Endothelial cell of umbilical vein (primary cell): ENCODE measurements at regions not wholly inside any gene's neighbourhood (a gene's known extent, or its start where the extent isn't known, plus 50 kb on each side); places are given as distances from the start of the nearest gene placed in this dataset.

Experiments
- BruUV-seq: library from RNA; stranded (reverse); fragments of 400-500 nt; replicated peaks from 2 replicates; lab custom pipeline; 2021; lab: Mats Ljungman, UMichigan
- CTCF ChIA-PET: fragments of 300-600, 350-600 bp; sonication (Branson Sonifier 250); formaldehyde crosslinking; loops from one replicate; lab custom pipeline; 2021; ENCODE audit warnings: antibody characterized with exemption, inconsistent platforms; lab: Charles Lee
- POLR2A ChIA-PET: fragments of 300-600, 350-600 bp; sonication (Branson Sonifier 250); formaldehyde crosslinking; loops from one replicate; lab custom pipeline; 2021; ENCODE audit warnings: antibody characterized with exemption, inconsistent platforms; lab: Charles Lee
- DNase-seq: peaks from one replicate; pipeline ENCODE4 v3.0.0-alpha.2; 2011; ENCODE audit warnings: low read depth, low spot score
- FAIRE-seq: peaks from 2 replicates; lab custom pipeline; 2011; peaks lifted over from hg19 to GRCh38; lab: Jason Lieb, UNC
- H2AFZ ChIP-seq: 2 replicates; pipeline ENCODE4 v1.6.0; 2012; ENCODE audit warnings: low read depth, low read length, control low read depth, inconsistent platforms
- H3K27ac ChIP-seq: 2 replicates; pipeline ENCODE4 v1.5.1; 2011; ENCODE audit warnings: low read depth, mild to moderate bottlenecking, control low read depth, low read length, moderate library complexity; ENCODE audit not compliant: insufficient read depth
- H3K27me3 ChIP-seq, 2 experiments: 2 replicates each; pipeline versions ENCODE4 v1.6.0 to v1.6.1; 2011; ENCODE audit warnings: low read length in 2 of 2, mixed read lengths in 1 of 2; ENCODE audit not compliant: control insufficient read depth in 2 of 2, insufficient read depth in 2 of 2
- H3K36me3 ChIP-seq, 2 experiments: 2 replicates in 1 of 2; 3 replicates in 1 of 2; pipeline ENCODE4 v1.5.1; 2011; ENCODE audit warnings: low read length in 2 of 2, mild to moderate bottlenecking in 1 of 2, moderate library complexity in 1 of 2; ENCODE audit not compliant: control insufficient read depth in 2 of 2, insufficient read depth in 2 of 2; ENCODE audit errors: extremely low read depth in 1 of 2
- H3K4me1 ChIP-seq: 3 replicates; pipeline ENCODE4 v1.5.1; 2011; ENCODE audit warnings: mild to moderate bottlenecking, low read length; ENCODE audit not compliant: control insufficient read depth, insufficient read depth; ENCODE audit errors: extremely low read depth
- H3K4me2 ChIP-seq: 2 replicates; pipeline ENCODE4 v1.6.1; 2011; ENCODE audit warnings: low read length, control low read depth, mixed read lengths; ENCODE audit not compliant: insufficient read depth
- H3K4me3 ChIP-seq, 3 experiments: fragments of 200-600 bp in 1 of 3; sonication (generic), shearing (Covaris generic) in 1 of 3; replicated peaks in 1 of 3; 2 replicates each; pipeline ENCODE4 v1.5.1; 2011 to 2016; ENCODE audit warnings: control low read depth in 3 of 3, low read length in 3 of 3, mild to moderate bottlenecking in 2 of 3, inconsistent platforms in 1 of 3, low read depth in 1 of 3, moderate library complexity in 1 of 3; ENCODE audit not compliant: insufficient read depth in 1 of 3
- H3K79me2 ChIP-seq: 2 replicates; pipeline ENCODE4 v1.6.0; 2012; ENCODE audit warnings: low read length, inconsistent platforms; ENCODE audit not compliant: control insufficient read depth, insufficient read depth
- H3K9ac ChIP-seq: replicated peaks from 2 replicates; pipeline ENCODE3; 2011; ENCODE audit warnings: low read length, control low read depth; ENCODE audit not compliant: insufficient read depth; ENCODE audit errors: extremely low read depth
- H3K9me1 ChIP-seq: replicated peaks from 3 replicates; pipeline ENCODE4 v1.6.0; 2011; ENCODE audit warnings: mild to moderate bottlenecking, low read length; ENCODE audit not compliant: control insufficient read depth, insufficient read depth; ENCODE audit errors: extremely low read depth
- H3K9me3 ChIP-seq: replicated peaks from 2 replicates; pipeline ENCODE4 v1.5.1; 2012; ENCODE audit warnings: low read length, inconsistent platforms; ENCODE audit not compliant: control insufficient read depth, insufficient read depth
- H4K20me1 ChIP-seq: replicated peaks from 2 replicates; pipeline ENCODE3; 2011; ENCODE audit warnings: mild to moderate bottlenecking, low read length; ENCODE audit not compliant: control insufficient read depth, insufficient read depth; ENCODE audit errors: extremely low read depth
- EZH2 ChIP-seq: IDR thresholded peaks from 2 replicates; pipeline ENCODE4 v1.6.1; 2012; ENCODE audit warnings: borderline replicate concordance, low read depth, mild to moderate bottlenecking, moderate library complexity, low read length, inconsistent platforms; ENCODE audit not compliant: severe bottlenecking
- FOS ChIP-seq: IDR thresholded peaks from 2 replicates; pipeline ENCODE4 v1.6.1; 2011; ENCODE audit warnings: mild to moderate bottlenecking, low read length, moderate library complexity, borderline replicate concordance; ENCODE audit not compliant: insufficient read depth
- GATA2 ChIP-seq: IDR thresholded peaks from 2 replicates; pipeline ENCODE4 v1.7.0; 2011; ENCODE audit warnings: low read depth, mild to moderate bottlenecking, moderate library complexity, mixed read lengths, low read length; ENCODE audit not compliant: insufficient read length, insufficient read depth
- JUN ChIP-seq: IDR thresholded peaks from 2 replicates; pipeline ENCODE4 v1.6.1; 2011; ENCODE audit warnings: borderline replicate concordance, low read depth; ENCODE audit not compliant: insufficient read length, insufficient read depth
- MAX ChIP-seq: IDR thresholded peaks from 2 replicates; pipeline ENCODE4 v1.6.1; 2011; ENCODE audit not compliant: insufficient read depth, insufficient read length
- MYC ChIP-seq: IDR thresholded peaks from one replicate; pipeline ENCODE4 v1.6.1; 2011; ENCODE audit warnings: mild to moderate bottlenecking, low read depth, low read length
- POLR2A ChIP-seq: IDR thresholded peaks from 2 replicates; pipeline ENCODE4 v1.6.1; 2012; ENCODE audit warnings: low read depth, mild to moderate bottlenecking, control low read depth, low read length
- POLR2AphosphoS5 ChIP-seq: IDR thresholded peaks from 2 replicates; pipeline ENCODE4 v1.6.1; 2012; ENCODE audit warnings: low read depth, mild to moderate bottlenecking, control low read depth, low read length, moderate library complexity; ENCODE audit not compliant: insufficient read depth
- dilution Hi-C: fragments of 300-500 bp; cut with MboI; formaldehyde crosslinking; loops from one replicate; pipeline ENCODE4 v1.15.0; 2019; ENCODE audit warnings: low sequenced_read_pairs; ENCODE audit not compliant: extremely low pct_ligation_motif_present
- intact Hi-C: fragments of 100-400 bp; cut with micrococcal nuclease; formaldehyde crosslinking; loops from one replicate; pipeline ENCODE4 v1.10.0; 2022
- TF ChIP-seq, protein P1 (sequence below), 2 donors: IDR thresholded peaks; 1 replicate in 1 of 2; 2 replicates in 1 of 2; pipeline ENCODE4 v1.5.1; 2011; ENCODE audit warnings: low read length in 2 of 2, mild to moderate bottlenecking in 2 of 2, moderate library complexity in 2 of 2, control low read depth in 1 of 2, inconsistent platforms in 1 of 2, low read depth in 1 of 2; ENCODE audit not compliant: insufficient read depth in 1 of 2; ENCODE audit errors: extremely low read depth in 1 of 2

- Histone ChIP-seq H2AFZ (no peak overlapping the region), H3K4me3 (no peak overlapping the region), H4K20me1 (no peaks in the 10 kb centered on the region), H3K9ac (no peak overlapping the region), H3K9me1 (peaks cover 2% of the 10 kb centered on the region), H3K27me3 (no peaks in the 10 kb centered on the region), H3K4me1 (peaks cover 33% of the 10 kb centered on the region), H3K36me3 (no peaks in the 10 kb centered on the region), H3K4me2 (peak overlapping the region; percentile 47), H3K9me3 (no peaks in the 10 kb centered on the region), H3K79me2 (no peaks in the 10 kb centered on the region), H3K27ac (peak overlapping the region; percentile 18)
- TF ChIP-seq POLR2A (no peak), GATA2 (no peak), MYC (no peak), EZH2 (no peak), POLR2AphosphoS5 (peak; percentile 40), FOS (peak; percentile 62), JUN (peak; percentile 63), MAX (no peak)
- TF ChIP-seq, protein P1, sequence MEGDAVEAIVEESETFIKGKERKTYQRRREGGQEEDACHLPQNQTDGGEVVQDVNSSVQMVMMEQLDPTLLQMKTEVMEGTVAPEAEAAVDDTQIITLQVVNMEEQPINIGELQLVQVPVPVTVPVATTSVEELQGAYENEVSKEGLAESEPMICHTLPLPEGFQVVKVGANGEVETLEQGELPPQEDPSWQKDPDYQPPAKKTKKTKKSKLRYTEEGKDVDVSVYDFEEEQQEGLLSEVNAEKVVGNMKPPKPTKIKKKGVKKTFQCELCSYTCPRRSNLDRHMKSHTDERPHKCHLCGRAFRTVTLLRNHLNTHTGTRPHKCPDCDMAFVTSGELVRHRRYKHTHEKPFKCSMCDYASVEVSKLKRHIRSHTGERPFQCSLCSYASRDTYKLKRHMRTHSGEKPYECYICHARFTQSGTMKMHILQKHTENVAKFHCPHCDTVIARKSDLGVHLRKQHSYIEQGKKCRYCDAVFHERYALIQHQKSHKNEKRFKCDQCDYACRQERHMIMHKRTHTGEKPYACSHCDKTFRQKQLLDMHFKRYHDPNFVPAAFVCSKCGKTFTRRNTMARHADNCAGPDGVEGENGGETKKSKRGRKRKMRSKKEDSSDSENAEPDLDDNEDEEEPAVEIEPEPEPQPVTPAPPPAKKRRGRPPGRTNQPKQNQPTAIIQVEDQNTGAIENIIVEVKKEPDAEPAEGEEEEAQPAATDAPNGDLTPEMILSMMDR (IDR thresholded peaks at IDR 0.05; ENCODE audit: extremely low read depth in 1 of 2, insufficient read depth in 1 of 2, low read depth in 1 of 2, low read length in 2 of 2): no peak
- no TSS peak for BruUV-seq
- dilution Hi-C loops (no loop called here), intact Hi-C loops (loop anchor here (2.0 to 10.0 kb wide), 3 partner anchors 33 to 361 kb away; no protein-coding TSS in a partner anchor)
- DNase-seq (peak; percentile 87), FAIRE-seq (no peak)
- ChIA-PET CTCF (interaction anchor here (0.8 to 1.8 kb wide), 4 partner anchors 35 to 343 kb away, joined by 3 to 4 read pairs (median 4); no protein-coding TSS in a partner anchor), POLR2A (no interaction called here)
Observed at GRCh38 chr7:17405786-17406185, 107.3 kb downstream of the AHR start.
